ENCODE measurements at regions not wholly inside any gene's neighbourhood (a gene's known extent, or its start where the extent isn't known, plus 50 kb on each side); places are given as distances from the start of the nearest gene placed in this dataset.

DNA sequence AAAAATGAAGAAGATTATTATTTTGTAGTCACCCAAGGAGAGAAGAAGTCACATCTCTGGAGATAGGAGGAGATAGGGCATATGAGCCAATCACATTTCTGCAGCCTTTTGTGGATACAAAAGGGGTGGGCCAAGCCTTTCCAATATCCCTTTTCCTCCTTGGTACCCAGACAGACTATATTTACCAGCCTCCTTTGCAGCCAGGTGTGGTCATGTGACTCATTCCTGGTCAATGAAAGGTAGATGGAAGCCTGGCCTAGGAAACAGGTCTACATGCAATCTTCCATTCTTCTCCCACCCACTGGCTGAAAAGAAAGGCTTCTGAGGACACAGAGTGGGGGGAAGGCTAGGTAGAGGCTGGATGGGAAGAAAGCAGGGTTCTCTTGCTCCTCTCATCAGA lies 58.1 kb upstream of the ERG start:
- DNase-seq: no peak

- DNase-seq: no peak
Measured at GRCh38 chr21:38561205-38561604, 62.9 kb upstream of the ERG start.

GRCh38 chr21:38561613-38562581 lies 63.6 kb upstream of the ERG start:
- no peak for DNase-seq

- no peak for DNase-seq
Measured at GRCh38 chr21:38567335-38567969, 69.2 kb upstream of the ERG start.

GRCh38 chr21:38567970-38568360 lies 69.7 kb upstream of the ERG start:
- no peak for DNase-seq

- no peak for DNase-seq
Measured at GRCh38 chr21:38569733-38570132, 71.5 kb upstream of the ERG start.

DNA sequence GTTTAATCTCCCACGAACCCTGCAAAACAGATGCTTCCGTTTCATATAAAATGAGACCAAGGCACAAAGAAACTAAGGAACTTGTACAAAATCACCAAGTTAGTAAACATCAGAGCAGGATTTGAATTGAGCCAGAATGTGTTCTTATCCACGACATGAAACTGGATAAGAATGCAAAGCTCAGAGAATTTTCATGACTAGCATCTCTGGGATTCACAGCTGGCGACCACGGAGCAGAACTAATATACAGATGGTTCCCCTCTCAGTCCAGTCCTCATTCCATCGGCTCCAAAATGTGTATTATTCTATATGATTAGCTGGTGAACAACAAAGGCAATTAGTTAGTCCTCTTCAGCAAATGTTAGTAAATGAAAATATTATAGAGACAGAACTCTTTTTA lies 72.3 kb upstream of the ERG start:
- DNase-seq: no peak

- no peak for DNase-seq
Measured at GRCh38 chr21:38574895-38575575, 76.8 kb upstream of the ERG start.

DNA sequence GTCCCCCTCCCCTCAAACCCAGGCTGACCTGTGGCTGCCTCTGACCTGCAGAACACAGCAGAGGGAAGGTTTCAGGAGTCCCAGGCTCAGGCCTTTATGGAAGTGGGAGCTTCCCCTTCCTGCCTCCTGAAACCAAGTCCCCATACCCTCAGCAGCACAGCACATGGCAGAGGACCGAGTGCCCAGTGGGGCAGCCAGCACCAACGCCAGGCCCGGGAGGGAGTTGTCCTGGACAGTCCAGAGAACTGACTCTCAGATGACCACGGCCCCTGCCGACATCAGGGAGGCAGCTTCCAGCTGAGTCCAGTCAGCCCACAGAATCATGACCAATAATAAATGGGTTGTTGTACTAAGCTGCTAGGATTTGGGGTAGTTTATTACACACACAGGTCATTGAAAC lies 79.6 kb upstream of the ERG start:
- no peak for DNase-seq

DNA sequence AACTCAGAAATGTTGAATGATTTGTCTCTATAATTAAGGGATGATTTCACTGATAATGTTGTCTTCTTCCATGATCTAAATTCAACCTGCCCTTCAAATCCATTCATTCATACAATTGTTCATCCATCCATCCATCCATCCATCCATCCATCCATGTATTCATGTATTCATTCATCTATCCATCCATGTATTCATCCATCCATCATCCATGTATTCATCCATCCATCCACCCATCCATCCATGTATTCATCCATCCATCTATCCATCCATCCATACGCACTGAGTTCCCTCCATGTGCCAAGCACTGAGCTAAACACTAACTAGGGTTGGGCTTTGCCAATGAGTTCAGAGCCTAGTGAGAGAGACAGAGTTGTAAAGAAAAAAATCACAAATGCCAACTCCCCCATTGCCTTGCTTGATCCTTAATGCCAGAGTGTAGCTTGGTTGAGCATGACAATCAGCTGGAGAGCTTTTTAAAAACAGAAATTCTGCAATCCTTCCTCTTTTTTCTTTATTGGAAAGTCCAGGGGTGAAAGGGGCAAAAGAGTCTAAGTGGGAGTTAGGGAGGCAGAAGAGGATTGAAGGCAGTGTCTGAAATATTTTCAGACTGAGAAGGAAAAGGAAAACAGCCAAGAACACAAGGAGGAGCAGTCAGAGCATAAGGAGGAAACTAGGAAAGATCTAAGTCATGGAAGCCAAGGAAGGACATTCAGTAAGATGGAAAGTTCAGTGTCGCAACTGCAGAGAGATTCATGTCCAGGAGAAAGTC lies 92.4 kb upstream of the ERG start:
- DNase-seq: no peak

DNA sequence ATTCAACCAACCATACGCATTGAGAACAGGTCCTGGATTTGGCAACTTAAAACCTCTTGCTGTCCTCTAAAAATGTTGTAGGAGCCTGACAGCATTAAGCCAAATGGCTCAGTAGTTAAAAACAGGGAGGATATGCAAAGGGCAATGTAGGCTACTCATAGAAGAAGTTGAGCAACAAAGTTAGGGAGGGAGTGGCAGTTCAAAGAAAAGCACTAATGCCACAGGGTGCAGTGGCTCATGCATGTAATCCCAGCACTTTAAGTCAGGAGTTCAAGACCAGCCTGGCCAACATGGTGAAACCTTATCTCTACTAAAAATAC lies 92.9 kb upstream of the ERG start:
- DNase-seq: no peak

GRCh38 chr21:38596264-38597042 lies 98.2 kb upstream of the ERG start:
- no peak for DNase-seq

DNA sequence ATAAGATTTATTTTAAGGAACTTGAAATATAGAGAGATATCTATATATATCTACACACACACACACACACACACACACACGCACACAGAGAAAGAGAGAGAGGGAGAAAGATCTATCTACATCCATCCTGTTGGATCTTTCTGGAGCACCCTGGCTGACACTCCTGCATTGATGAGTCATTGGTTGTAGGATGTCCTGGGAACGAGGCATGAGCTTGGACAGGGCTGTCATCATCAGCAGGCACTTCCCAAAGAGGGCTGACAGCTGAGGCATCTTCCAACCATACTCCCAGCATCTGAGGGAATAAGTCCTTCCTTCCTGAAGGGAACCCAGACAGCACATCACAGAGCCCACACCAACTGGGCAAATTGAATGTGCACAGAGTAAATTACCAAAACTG lies 99.1 kb upstream of the ERG start:
- DNase-seq: no peak

- DNase-seq: no peak
Measured at GRCh38 chr21:38598413-38598812, 100.1 kb upstream of the ERG start.

DNA sequence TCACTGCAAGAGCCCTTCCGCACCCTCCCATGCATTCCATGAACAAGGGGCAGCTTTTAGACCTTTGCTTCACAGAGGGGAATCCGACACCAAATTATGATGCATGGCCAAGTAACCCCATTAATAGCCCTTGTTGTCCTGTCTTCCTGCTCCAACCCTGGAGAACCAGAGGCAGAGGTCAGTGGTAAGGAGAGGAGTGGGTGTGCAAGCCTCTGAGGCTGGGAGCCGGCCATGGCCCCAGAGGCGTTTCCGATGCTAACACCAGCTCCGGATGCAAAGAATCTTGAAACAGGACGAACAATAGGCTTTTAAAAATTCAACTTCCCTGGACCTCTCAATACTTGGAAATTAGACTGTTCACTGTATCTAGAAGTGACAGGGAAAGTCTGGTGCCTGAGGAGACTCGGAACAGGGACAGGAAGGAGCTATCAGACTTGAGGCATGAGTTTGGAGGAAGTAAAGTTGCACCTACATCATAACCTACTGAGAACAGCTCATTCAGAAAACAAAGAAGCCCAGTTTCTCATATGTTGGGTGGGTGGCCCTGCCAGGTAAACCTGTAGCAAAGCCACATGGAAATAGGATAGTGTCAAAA lies 101.2 kb upstream of the ERG start:
- DNase-seq: no peak

DNA sequence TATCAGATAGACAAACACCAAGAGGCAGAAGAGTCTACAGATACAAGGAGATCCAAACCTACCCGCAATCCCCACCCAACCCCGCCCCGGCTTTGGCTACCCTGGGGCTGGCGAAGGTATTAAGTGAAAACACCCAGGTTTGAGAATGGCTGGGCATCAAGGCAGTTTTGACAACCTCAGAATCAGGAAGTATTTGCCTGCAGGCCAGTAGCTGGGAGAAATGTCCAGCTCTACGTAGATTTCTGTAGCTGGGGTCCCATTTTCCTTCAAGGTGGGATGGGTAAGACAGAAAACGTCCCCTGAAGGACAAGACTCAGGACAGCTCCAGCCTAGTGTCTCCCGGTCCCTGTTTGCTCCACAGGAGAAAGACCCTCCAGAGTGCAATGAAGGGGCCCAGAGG lies 101.8 kb upstream of the ERG start:
- DNase-seq: no peak

DNA sequence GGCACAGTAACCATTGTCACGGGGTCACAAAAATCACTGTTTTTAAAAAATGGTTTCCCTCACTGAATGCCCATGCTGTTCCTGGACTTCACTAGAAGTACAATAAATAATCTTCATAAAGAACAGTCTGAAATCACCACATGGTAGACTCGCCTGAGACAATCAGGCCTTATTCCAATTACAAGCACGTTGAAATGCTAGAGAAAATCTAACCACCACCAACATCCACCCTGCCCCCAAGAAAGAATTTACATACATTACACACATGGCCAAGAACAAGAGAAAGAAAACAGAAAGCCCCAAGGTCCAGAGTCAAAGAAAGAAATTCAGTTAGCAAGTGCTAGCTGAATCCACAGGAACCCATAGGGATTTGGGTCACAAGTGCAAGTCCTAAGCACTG lies 107.0 kb upstream of the ERG start:
- DNase-seq: no peak

DNA sequence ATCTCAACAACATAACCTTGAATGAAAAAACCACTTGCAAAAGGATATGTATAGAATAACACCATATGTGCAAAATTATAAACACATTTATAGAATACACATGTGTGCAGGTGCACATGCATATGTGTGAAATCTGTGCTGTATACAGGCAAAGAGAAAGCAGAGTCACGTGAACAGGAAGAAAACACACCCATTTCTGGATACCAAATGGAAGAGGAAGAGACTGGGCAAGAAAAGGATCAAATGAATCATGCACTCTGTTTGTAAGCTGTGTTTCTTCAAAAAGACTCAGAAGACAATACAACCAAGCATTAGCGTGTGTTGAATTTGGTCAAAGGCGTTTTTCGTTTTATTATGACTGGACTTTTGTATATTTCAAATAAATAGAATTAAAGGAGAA lies 111.3 kb upstream of the ERG start:
- no peak for DNase-seq

GRCh38 chr21:38610623-38611251 lies 112.5 kb upstream of the ERG start:
- DNase-seq: no peak

DNA sequence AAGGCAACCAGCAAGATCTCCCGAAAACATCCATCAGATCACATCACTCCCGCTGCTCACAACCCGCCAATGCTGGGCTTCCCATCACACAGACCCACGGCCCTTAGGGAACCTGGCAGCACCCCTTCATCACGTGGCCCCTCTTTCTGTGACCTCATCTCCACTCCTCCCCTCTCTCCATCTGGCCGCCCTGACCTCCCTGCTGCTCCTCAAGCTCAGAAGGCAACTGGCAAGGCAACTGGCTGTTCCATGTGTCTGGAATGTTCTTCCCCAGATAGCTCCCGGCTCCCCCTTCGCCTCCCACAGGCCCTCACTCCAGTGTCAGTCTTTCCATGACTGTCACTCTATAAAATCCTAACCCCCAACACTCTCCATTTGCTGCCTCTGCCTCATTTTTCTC lies 113.0 kb upstream of the ERG start:
- DNase-seq: no peak

GRCh38 chr21:38613686-38614085 lies 115.4 kb upstream of the ERG start:
- DNase-seq: no peak

DNA sequence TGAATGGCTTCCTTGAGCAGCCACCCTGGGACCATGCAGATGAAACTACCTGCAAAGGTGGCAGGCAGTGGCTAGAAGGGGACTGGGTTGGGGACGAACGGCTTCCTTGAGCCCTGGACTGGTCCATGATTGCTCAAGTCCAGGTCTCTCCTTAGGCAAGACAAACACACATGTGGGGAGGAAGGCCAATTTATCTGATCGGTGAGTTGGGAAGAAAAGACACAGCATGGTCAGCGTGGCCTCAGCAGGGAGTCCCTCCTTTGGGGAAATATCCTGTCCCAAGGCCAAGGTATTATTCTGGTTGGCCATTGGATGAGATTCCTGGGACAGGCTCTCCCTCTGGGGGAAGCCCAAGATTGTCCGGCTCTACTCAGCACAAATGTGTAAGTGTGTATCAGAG lies 116.3 kb upstream of the ERG start:
- no peak for DNase-seq

Measured in stimulated activated CD4-positive, alpha-beta T cell treated with anti-CD3 and anti-CD28 coated beads, Interleukin-12 subunit alpha, Interleukin-12 subunit beta, amount 100 ng/mL, for 4 hours (primary cell).